HG03378 (cell line): ENCODE measurements at regions not wholly inside any gene's neighbourhood (a gene's known extent, or its start where the extent isn't known, plus 50 kb on each side); places are given as distances from the start of the nearest gene placed in this dataset.

Source experiments
- ATAC-seq: cut with Tn5 transposase; IDR thresholded peaks from one replicate; pipeline ENCODE4 v1.9.1; 2021; ENCODE audit warnings: mild to moderate bottlenecking, moderate library complexity; ENCODE audit not compliant: unreplicated experiment

DNA sequence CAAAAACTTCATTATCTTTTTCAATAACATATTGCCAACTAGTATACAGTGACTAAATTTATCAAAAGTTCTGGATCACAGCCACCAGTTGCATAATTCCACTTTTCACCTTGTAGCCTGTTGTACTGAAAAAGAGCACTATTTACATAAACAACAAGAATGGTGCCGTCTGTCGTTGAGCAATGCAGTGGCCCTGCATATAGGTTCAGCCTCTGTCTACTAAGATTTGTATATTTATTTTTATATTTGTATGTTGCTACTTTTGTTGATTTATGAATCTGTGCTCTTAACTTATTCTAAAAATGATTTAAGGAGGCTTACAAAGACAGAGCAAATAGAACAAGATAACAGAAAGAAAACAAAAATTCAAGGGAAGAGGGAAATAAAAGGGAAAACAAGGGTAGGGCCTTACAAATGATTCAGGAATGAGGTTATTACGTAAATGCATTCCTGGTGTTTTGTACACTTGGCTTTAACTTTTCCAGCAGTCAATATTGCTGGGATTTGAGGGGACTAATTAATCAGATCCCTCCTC lies 257.6 kb upstream of the STT3B start:
- ATAC-seq, result no peak

- no peak for ATAC-seq
Measured at GRCh38 chr3:31275583-31275982, 257.1 kb upstream of the STT3B start.

GRCh38 chr3:31277582-31277981 lies 255.1 kb upstream of the STT3B start:
- no peak for ATAC-seq

- no peak for ATAC-seq
Measured at GRCh38 chr3:31278532-31278931, 254.2 kb upstream of the STT3B start.

DNA sequence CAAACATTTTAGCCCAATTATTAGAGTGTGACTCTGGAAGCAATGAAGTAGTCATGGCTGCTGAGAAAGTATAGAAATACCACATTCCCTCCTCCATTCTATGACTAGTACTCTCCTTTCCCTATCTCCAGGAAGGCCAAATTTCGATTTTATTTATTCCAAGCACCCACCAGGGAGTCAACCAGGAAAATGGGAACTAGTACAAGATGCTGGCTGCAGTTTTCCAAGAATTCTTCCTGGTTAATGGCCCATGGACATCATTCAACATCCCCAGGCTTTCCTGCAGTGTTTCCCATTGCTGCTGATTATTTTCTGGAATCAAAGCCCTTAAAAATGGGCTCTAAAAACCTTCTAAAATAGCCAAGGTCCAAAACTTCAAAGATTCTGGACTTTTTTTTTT lies 247.9 kb upstream of the STT3B start:
- ATAC-seq, result no peak

- no peak for ATAC-seq
Measured at GRCh38 chr3:31285833-31286486, 246.8 kb upstream of the STT3B start.

DNA sequence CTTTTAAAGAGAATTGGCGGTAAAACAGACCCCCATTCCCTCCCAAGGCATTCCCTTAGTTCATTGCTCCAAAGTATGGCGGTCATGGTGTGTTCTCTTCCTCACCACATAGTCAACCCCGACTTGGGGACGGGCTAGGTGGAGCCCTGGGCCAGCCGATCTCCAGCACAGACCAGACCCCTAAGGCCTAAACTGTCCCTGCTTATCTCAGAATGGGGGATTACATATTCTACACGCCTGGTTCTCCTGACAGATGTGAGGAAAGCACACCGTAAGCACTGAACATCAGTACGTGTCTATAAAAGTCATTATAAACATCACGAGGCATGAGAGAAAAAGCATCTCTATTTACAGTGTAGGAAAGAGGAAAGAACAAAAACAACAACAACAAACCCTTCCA lies 244.5 kb upstream of the STT3B start:
- no peak for ATAC-seq

DNA sequence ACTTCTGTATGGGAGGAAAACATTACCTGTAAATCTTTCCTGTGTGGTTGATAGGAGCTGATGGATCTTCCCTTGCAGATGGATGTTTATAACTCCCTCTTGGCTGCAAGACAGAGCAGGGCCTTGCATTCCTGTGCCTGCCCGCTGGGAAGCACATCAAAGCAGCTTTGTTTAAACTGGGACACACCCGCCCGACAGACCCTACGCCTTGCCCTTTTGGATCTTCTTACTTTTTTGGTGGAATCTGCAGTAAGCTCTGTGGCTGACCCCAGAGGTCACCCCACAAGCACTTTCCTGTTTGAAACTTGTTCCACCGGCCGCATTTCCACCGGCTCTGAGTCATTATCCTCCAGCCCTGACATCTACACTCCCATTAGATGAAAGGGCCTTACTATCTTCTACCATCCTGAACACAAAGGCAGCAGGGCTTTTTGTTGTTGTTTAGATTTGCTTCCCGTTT lies 244.1 kb upstream of the STT3B start:
- ATAC-seq, result no peak

DNA sequence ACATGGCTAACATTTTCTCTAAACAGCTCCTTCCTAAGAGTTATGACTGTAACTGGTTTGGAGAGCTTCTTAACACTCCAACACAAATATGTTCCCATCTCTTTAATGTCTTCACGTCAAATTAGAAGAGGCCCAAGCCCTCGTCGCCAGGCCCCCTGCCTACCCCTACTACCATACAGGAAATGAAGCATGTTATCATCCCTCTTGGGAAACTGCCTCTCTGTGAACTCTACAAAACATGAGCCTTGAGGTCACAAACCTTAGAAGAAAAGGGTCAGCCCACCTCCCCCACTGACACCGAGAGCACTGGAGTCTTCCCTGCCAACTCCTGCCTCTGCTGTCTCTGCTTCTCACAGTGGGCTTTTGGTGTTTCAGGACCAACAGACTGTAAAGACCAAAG lies 243.1 kb upstream of the STT3B start:
- no peak for ATAC-seq

GRCh38 chr3:31290046-31290445 lies 242.7 kb upstream of the STT3B start:
- no peak for ATAC-seq

DNA sequence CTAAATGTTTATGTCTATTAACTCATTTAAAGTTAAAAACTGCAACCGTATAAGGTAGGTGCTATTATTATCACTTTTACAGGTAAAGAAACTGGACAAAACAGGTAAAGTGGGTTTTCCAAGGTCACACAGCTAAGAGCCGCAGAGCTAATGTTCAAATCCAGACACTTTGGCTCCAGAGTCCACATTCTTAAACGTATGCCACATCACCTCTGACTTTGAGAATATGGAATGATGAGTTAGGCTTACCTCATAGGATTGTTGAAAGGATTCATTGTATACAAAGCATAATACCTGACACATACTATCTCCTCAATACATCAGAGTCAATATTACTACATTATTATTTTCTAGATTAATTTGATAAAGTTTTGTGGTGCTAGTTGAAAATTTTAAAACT lies 240.9 kb upstream of the STT3B start:
- no peak for ATAC-seq

- ATAC-seq, result no peak
Measured at GRCh38 chr3:31294430-31295149, 238.1 kb upstream of the STT3B start.

DNA sequence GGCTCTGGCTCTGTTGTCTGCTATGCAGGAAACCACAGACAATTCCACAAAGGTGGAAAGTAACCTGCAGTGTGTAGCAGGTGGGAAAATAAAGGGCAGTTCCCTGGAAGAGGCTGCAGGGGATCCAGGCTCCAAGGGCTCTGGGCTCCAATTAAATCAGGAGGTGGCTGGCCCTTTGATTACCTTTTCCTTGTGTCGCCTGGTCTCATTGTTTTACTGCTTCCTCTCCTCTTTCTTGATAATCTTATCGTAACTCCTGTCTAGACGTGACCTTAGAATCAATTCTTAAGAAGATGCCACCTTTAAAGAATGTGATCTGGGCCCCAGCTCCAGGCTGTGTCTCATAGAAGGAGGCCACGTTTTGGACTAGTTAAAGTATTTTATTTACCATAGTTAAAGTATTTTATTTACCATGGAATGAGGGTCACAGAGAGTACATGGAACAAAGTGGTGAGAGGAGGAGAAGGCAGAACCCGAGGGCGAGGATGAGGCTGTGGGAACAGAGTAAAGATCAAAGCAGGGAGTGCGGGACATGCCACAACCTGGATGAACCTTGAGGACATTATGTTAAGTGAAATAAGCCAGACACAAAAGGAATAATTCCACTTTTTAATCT lies 237.5 kb upstream of the STT3B start:
- no peak for ATAC-seq

DNA sequence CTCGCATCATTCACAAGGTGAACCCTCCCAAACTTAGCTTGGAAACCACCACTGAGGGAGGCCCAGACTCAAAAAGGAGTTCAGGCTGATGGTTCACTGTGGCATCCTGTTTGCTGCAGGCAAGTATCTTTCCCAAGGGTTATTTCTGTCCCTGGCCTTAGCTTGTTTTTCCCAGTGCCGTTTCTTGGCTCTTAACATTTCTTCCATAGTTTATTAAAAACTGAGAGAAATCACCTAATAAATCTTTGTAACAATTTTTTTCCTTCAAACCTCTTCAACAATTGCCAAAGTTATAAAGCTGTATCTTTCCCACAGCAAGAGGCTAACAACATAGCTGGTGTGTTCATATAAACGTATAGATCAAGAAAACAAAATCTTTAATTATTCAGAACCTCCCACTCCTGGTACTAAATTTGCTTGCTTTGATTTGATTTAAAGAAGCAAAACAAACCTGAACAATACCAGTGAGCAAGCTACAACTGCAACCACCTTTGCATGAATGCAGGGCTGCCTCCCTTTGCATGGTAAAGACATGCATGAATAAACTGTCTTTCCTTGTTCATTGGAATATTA lies 234.9 kb upstream of the STT3B start:
- no peak for ATAC-seq

- ATAC-seq, result no peak
Measured at GRCh38 chr3:31300456-31301443, 232.0 kb upstream of the STT3B start.

DNA sequence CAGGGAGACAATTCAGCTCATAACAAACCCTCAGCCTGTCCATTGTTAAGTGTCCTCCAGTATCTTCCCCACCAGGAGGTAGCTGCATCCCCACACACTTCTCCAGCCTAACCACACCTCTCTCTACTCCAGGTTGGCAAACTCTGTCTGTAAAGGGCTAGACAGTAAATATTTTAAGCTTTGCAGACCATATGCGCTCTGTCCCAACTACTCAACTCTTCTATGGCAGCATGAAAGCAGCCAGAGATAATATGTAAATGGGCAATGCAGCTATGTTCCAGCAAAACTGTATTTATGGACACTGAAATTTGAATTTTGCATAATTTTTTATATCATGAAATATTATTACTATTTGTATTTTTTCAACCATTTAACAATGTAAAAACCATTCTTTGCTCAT lies 230.4 kb upstream of the STT3B start:
- ATAC-seq, result no peak

GRCh38 chr3:31305340-31305739 lies 227.4 kb upstream of the STT3B start:
- ATAC-seq, result no peak

- no peak for ATAC-seq
Measured at GRCh38 chr3:31307131-31307785, 225.5 kb upstream of the STT3B start.

DNA sequence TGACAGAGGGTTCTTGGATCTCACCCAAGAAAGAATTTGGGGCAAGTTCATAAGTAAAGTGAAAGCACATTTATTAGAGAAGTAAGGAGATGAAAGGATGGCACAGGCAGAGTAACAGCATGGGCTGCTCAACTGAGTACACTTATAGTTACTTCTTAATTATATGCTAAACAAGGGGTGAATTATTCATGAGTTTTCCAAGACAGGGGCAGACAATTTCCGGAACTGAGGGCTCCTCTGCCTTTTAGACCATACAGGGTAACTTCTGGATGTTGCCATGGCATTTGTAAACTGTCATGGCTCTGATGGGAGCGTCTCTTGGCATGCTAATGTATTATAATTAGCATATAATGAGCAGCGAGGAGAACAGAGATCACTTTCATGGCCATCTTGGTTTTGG lies 221.2 kb upstream of the STT3B start:
- ATAC-seq, result no peak

DNA sequence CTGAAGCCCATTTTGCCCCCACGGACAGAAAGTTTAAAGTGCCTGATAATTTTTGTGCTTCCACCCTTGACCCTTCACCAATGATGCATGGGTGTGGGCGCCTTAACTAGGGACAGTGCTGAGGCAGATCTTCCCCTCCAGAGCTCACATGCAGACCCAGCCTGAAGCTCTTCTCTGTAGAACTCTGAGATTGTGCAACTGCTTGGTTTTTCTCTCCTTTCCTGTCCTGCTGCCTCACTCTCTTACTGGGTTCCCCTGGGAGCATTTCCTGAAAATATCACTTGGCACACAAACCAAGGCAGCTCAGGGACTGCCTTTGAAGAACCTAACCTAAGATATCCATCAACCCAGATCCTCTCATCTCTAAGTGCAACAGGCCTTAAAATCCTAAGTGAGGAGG lies 220.3 kb upstream of the STT3B start:
- no peak for ATAC-seq
